ENCODE measurements at regions not wholly inside any gene's neighbourhood (a gene's known extent, or its start where the extent isn't known, plus 50 kb on each side); places are given as distances from the start of the nearest gene placed in this dataset.

- DNase-seq (ENCODE audit: low read depth in 4 of 4, low spot score in 3 of 4) = no peak
Measured at GRCh38 chr5:158380661-158381060, 521.7 kb upstream of the CLINT1 start.

GRCh38 chr5:158378931-158379330 lies 520.0 kb upstream of the CLINT1 start:
- DNase-seq (ENCODE audit: low read depth in 4 of 4, low spot score in 3 of 4) = no peak

- no peak for DNase-seq (ENCODE audit: low read depth in 4 of 4, low spot score in 3 of 4)
Measured at GRCh38 chr5:158376679-158377078, 517.7 kb upstream of the CLINT1 start.

GRCh38 chr5:158375531-158375930 lies 516.6 kb upstream of the CLINT1 start:
- no peak for DNase-seq (ENCODE audit: low read depth in 4 of 4, low spot score in 3 of 4)

- no peak for DNase-seq (ENCODE audit: low read depth in 4 of 4, low spot score in 3 of 4)
Measured at GRCh38 chr5:158373608-158374395, 514.9 kb upstream of the CLINT1 start.

GRCh38 chr5:158369241-158369640 lies 510.3 kb upstream of the CLINT1 start:
- no peak for DNase-seq (ENCODE audit: low read depth in 4 of 4, low spot score in 3 of 4)

GRCh38 chr5:158368686-158369085 lies 509.7 kb upstream of the CLINT1 start:
- no peak for DNase-seq (ENCODE audit: low read depth in 4 of 4, low spot score in 3 of 4)

GRCh38 chr5:158364367-158364766 lies 505.4 kb upstream of the CLINT1 start:
- no peak for DNase-seq (ENCODE audit: low read depth in 4 of 4, low spot score in 3 of 4)

- DNase-seq (ENCODE audit: low read depth in 4 of 4, low spot score in 3 of 4) = no peak
Measured at GRCh38 chr5:158354958-158355357, 496.0 kb upstream of the CLINT1 start.

GRCh38 chr5:158351485-158352125 lies 492.7 kb upstream of the CLINT1 start:
- DNase-seq (ENCODE audit: low read depth in 4 of 4, low spot score in 3 of 4) = no peak

- peak in 3 of 4 donors; percentile 12 to 37 (median 23) for DNase-seq (ENCODE audit: low read depth in 4 of 4, low spot score in 3 of 4)
Measured at GRCh38 chr5:158349987-158350386, 491.0 kb upstream of the CLINT1 start.

GRCh38 chr5:158344376-158344775 lies 485.4 kb upstream of the CLINT1 start:
- no peak for DNase-seq (ENCODE audit: low read depth in 4 of 4, low spot score in 3 of 4)

- no peak for DNase-seq (ENCODE audit: low read depth in 4 of 4, low spot score in 3 of 4)
Measured at GRCh38 chr5:158340608-158341007, 481.7 kb upstream of the CLINT1 start.

GRCh38 chr5:158326256-158326655 lies 467.3 kb upstream of the CLINT1 start:
- no peak for DNase-seq (ENCODE audit: low read depth in 4 of 4, low spot score in 3 of 4)

GRCh38 chr5:158324236-158324635 lies 465.3 kb upstream of the CLINT1 start:
- DNase-seq (ENCODE audit: low read depth in 4 of 4, low spot score in 3 of 4) = no peak

GRCh38 chr5:158322620-158323019 lies 463.7 kb upstream of the CLINT1 start:
- no peak for DNase-seq (ENCODE audit: low read depth in 4 of 4, low spot score in 3 of 4)

- no peak for DNase-seq (ENCODE audit: low read depth in 4 of 4, low spot score in 3 of 4)
Measured at GRCh38 chr5:158320934-158321333, 462.0 kb upstream of the CLINT1 start.

- no peak for DNase-seq (ENCODE audit: low read depth in 4 of 4, low spot score in 3 of 4)
Measured at GRCh38 chr5:158320178-158320674, 461.3 kb upstream of the CLINT1 start.

GRCh38 chr5:158317507-158317906 lies 458.6 kb upstream of the CLINT1 start:
- DNase-seq (ENCODE audit: low read depth in 4 of 4, low spot score in 3 of 4) = no peak

- no peak for DNase-seq (ENCODE audit: low read depth in 4 of 4, low spot score in 3 of 4)
Measured at GRCh38 chr5:158313733-158314464, 455.0 kb upstream of the CLINT1 start.

- DNase-seq (ENCODE audit: low read depth in 4 of 4, low spot score in 3 of 4) = no peak
Measured at GRCh38 chr5:158313027-158313732, 454.2 kb upstream of the CLINT1 start.

Measured in left renal pelvis (tissue), 4 donors.